SKM-1 treated with dmso at 0.1 percent for 144 hours (cell line): ENCODE measurements at regions not wholly inside any gene's neighbourhood (a gene's known extent, or its start where the extent isn't known, plus 50 kb on each side); places are given as distances from the start of the nearest gene placed in this dataset.
"Not testable (repeated sequence)": the region's sequence is repeated elsewhere in the genome, so short reads cannot be mapped to it uniquely, and the experiment has no call there.

Experiments used
- DNase-seq: peaks from one replicate; lab custom pipeline; 2025; ENCODE audit not compliant: unreplicated experiment; lab: John Stamatoyannopoulos, UW

GRCh38 chr11:37282367-37282766 is 684.3 kb upstream of the RAG2 start:
- no peak for DNase-seq

- no peak for DNase-seq
Measured at GRCh38 chr11:37280200-37280599, 682.2 kb upstream of the RAG2 start.

- DNase-seq = no peak
Measured at GRCh38 chr11:37277896-37278465, 679.9 kb upstream of the RAG2 start.

- no peak for DNase-seq
Measured at GRCh38 chr11:37264783-37265182, 666.7 kb upstream of the RAG2 start.

GRCh38 chr11:37264060-37264459 is 666.0 kb upstream of the RAG2 start:
- no peak for DNase-seq

GRCh38 chr11:37263467-37263866 is 665.4 kb upstream of the RAG2 start:
- not testable (repeated sequence) for DNase-seq

GRCh38 chr11:37259734-37260133 is 661.7 kb upstream of the RAG2 start:
- DNase-seq = no peak

GRCh38 chr11:37248145-37248544 is 650.1 kb upstream of the RAG2 start:
- DNase-seq = no peak

GRCh38 chr11:37246092-37246491 is 648.1 kb upstream of the RAG2 start:
- DNase-seq = not testable (repeated sequence)

- DNase-seq = no peak
Measured at GRCh38 chr11:37230865-37231264, 632.8 kb upstream of the RAG2 start.

GRCh38 chr11:37223962-37224361 is 625.9 kb upstream of the RAG2 start:
- no peak for DNase-seq

- no peak for DNase-seq
Measured at GRCh38 chr11:37203006-37203405, 605.0 kb upstream of the RAG2 start.

GRCh38 chr11:37199082-37199481 is 601.0 kb upstream of the RAG2 start:
- no peak for DNase-seq

GRCh38 chr11:37184326-37184725 is 586.3 kb upstream of the RAG2 start:
- DNase-seq = no peak

- no peak for DNase-seq
Measured at GRCh38 chr11:37182031-37182430, 584.0 kb upstream of the RAG2 start.

- DNase-seq = no peak
Measured at GRCh38 chr11:37177721-37178120, 579.7 kb upstream of the RAG2 start.

- DNase-seq = no peak
Measured at GRCh38 chr11:37171451-37171850, 573.4 kb upstream of the RAG2 start.

GRCh38 chr11:37170311-37170710 is 572.3 kb upstream of the RAG2 start:
- no peak for DNase-seq

GRCh38 chr11:37145434-37145833 is 547.4 kb upstream of the RAG2 start:
- not testable (repeated sequence) for DNase-seq

GRCh38 chr11:37142591-37142990 is 544.6 kb upstream of the RAG2 start:
- no peak for DNase-seq

- no peak for DNase-seq
Measured at GRCh38 chr11:37141707-37142106, 543.7 kb upstream of the RAG2 start.

- not testable (repeated sequence) for DNase-seq
Measured at GRCh38 chr11:37135606-37136005, 537.6 kb upstream of the RAG2 start.

GRCh38 chr11:37134637-37135036 is 536.6 kb upstream of the RAG2 start:
- DNase-seq = no peak

- DNase-seq = no peak
Measured at GRCh38 chr11:37124384-37124783, 526.3 kb upstream of the RAG2 start.
